ENCODE measurements at regions not wholly inside any gene's neighbourhood (a gene's known extent, or its start where the extent isn't known, plus 50 kb on each side); places are given as distances from the start of the nearest gene placed in this dataset.

GRCh38 chr5:104699438-104699837 is 1136.8 kb upstream of the NUDT12 start:
- ATAC-seq: no peak
- 78% methylated on average over 2 of the region's 2 CpGs for WGBS

DNA sequence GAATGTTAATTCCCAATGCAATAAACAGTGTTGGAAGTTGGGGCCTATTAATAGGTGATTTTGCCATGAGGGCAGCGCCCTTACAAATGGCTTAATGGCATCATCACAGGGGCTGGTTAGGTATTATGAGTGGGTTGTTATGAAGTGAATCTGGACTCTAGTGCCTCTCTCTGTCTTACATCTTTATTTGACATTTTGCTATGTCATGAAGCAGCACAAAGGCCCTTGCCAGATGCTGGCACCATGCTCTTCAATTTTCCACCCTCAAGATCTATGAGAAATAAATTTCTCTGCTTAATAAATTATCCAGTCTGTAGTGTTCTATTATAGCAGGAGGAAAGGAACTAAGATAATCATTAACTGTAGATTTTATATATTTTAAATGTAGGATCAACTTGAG is 1098.7 kb upstream of the NUDT12 start:
- ATAC-seq: no peak
- intact Hi-C loops (cut with DNase I): no loop called here
- Histone ChIP-seq H3K4me3 (ENCODE audit: low read length) (no peak overlapping the region), H3K4me1 (ENCODE audit: control insufficient read depth, insufficient read depth, low read length) (no peaks in the 10 kb centered on the region), H3K27me3 (ENCODE audit: control insufficient read depth, insufficient read depth) (no peaks in the 10 kb centered on the region), H3K9me3 (ENCODE audit: control insufficient read depth, low read length) (no peaks in the 10 kb centered on the region), H3K27ac (ENCODE audit: low read length) (no peak overlapping the region)
- WGBS: 68% methylated on average over 1 of the region's 1 CpG
- no peak for DNase-seq

More at GRCh38 chr5:104699438-104699837, 1136.8 kb upstream of the NUDT12 start:
- H3K4me1 ChIP-seq (ENCODE audit: control insufficient read depth, insufficient read depth, low read length): no peaks in the 10 kb centered on the region
- no peak overlapping the region for H3K4me3 ChIP-seq (ENCODE audit: low read length)
- peaks cover 2% of the 10 kb centered on the region for H3K9me3 ChIP-seq (ENCODE audit: control insufficient read depth, low read length)
- no peaks in the 10 kb centered on the region for H3K27me3 ChIP-seq (ENCODE audit: control insufficient read depth, insufficient read depth)
- intact Hi-C loops (cut with DNase I): no loop called here
- no peak for DNase-seq
- H3K27ac ChIP-seq (ENCODE audit: low read length): no peak overlapping the region

- intact Hi-C loops (cut with DNase I): no loop called here
- ATAC-seq (no peak), DNase-seq (no peak)
- H3K9me3 ChIP-seq (ENCODE audit: control insufficient read depth, low read length): no peaks in the 10 kb centered on the region
- H3K27ac ChIP-seq (ENCODE audit: low read length): no peak overlapping the region
- WGBS: 86% methylated on average over 1 of the region's 1 CpG
- no peak overlapping the region for H3K4me3 ChIP-seq (ENCODE audit: low read length)
- no peaks in the 10 kb centered on the region for H3K4me1 ChIP-seq (ENCODE audit: control insufficient read depth, insufficient read depth, low read length)
- no peaks in the 10 kb centered on the region for H3K27me3 ChIP-seq (ENCODE audit: control insufficient read depth, insufficient read depth)
These were observed 1096.9 kb upstream of the NUDT12 start for GRCh38 chr5:104659497-104659896.

DNA sequence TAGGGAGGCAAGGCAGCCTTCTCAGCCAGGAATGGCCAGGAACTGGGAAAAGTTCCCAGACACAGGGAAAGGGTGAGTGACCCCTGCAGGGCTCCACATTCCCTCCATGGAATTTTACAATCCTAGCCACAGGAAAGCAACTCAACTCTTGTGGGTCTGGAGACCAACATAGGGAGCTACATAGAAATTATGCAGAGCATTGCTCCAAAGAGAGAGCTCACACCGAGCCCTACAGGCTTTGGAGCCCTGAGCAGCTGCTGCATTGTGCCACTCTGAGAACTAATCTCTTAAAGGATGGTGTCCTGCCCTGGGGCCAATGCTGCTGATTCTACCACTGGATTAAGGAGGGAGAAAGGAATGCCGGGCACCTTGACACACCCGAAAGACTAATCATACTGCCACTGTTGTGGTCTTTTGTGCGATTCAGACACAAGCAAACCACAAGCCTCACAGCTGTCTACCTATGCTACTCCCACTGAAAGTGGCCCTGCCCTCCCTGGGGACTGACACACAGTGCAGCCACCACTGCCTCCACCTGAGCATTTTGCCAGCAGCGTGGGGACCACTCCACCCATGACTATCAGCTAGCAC is 1089.8 kb upstream of the NUDT12 start:
- WGBS: 86% methylated on average over 5 of the region's 5 CpGs
- no peaks in the 10 kb centered on the region for H3K4me1 ChIP-seq (ENCODE audit: control insufficient read depth, insufficient read depth, low read length)
- H3K4me3 ChIP-seq (ENCODE audit: low read length): no peak overlapping the region
- ATAC-seq: no peak
- peak in 2 of 3 donors; percentile 29 to 31 for DNase-seq
- no peaks in the 10 kb centered on the region for H3K27me3 ChIP-seq (ENCODE audit: control insufficient read depth, insufficient read depth)
- H3K9me3 ChIP-seq (ENCODE audit: control insufficient read depth, low read length): no peaks in the 10 kb centered on the region
- intact Hi-C loops (cut with DNase I): no loop called here
- H3K27ac ChIP-seq (ENCODE audit: low read length): no peak overlapping the region

DNA sequence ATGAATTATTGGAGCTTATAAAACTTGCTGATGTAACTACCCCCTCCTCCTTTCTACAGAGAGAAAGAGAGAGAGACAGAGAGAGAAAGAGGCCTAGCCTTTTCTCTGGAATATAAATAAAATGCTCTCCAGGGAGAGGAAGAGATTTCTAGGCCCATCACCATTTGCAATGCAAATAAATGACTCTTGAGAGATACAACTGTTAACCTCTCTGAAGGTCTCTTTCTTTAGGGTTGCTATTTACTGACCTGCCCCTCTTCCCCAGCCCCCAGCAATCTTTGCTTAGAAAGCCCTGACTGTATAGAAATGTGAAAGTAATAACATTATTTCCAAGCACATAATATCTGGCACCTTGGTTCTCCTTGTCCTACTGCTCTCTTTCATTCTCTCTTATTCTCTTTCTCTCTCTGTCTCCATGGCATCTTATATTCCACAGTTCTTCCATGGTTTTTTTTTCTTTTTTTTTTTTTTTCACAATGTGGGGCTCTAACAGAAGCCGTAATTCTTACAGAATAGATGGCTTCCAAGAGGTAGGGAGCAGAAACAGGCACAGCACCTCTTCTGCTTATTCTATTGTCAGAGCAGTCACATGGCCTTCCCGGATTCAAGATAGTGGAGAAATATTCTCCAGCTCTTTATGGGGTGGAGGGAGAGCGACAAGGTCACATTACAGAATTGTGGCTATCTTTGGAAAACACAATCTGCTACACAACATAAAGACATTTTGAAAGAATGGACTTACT is 1087.9 kb upstream of the NUDT12 start:
- no peaks in the 10 kb centered on the region for H3K9me3 ChIP-seq (ENCODE audit: control insufficient read depth, low read length)
- intact Hi-C loops (cut with DNase I): no loop called here
- ATAC-seq (no peak), DNase-seq (no peak)
- 51% methylated on average over 3 of the region's 3 CpGs for WGBS
- no peak overlapping the region for H3K4me3 ChIP-seq (ENCODE audit: low read length)
- no peak overlapping the region for H3K27ac ChIP-seq (ENCODE audit: low read length)
- H3K4me1 ChIP-seq (ENCODE audit: control insufficient read depth, insufficient read depth, low read length): no peaks in the 10 kb centered on the region
- H3K27me3 ChIP-seq (ENCODE audit: control insufficient read depth, insufficient read depth): no peaks in the 10 kb centered on the region

DNA sequence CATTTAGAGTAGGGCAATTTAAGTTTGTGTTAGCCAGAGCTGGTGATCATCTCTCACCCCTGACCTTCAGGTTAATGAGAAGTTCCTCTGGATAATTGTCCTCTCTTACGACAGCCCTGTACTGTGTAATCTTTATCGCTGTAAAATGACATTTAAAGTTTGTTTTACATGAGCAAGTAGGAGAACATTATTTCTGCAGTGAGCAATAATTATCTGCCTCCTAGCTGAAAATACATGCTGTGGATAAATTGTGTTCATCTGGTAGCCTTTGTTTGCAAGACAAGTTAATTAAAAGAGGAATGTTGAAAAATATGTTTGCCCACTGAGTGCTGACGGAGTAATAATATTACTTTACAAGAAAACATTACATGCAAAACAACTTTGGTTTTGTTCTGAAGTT is 1083.8 kb upstream of the NUDT12 start:
- H3K27ac ChIP-seq (ENCODE audit: low read length): no peak overlapping the region
- H3K4me1 ChIP-seq (ENCODE audit: control insufficient read depth, insufficient read depth, low read length): no peaks in the 10 kb centered on the region
- ATAC-seq: no peak
- H3K4me3 ChIP-seq (ENCODE audit: low read length): no peak overlapping the region
- H3K27me3 ChIP-seq (ENCODE audit: control insufficient read depth, insufficient read depth): no peaks in the 10 kb centered on the region
- H3K9me3 ChIP-seq (ENCODE audit: control insufficient read depth, low read length): no peaks in the 10 kb centered on the region
- DNase-seq: no peak
- intact Hi-C loops (cut with DNase I): no loop called here
- WGBS: 65% methylated on average over 3 of the region's 3 CpGs

GRCh38 chr5:104643320-104643719 is 1080.7 kb upstream of the NUDT12 start:
- Histone ChIP-seq H3K4me1 (ENCODE audit: control insufficient read depth, insufficient read depth, low read length) (no peaks in the 10 kb centered on the region), H3K27ac (ENCODE audit: low read length) (no peak overlapping the region), H3K9me3 (ENCODE audit: control insufficient read depth, low read length) (no peaks in the 10 kb centered on the region), H3K27me3 (ENCODE audit: control insufficient read depth, insufficient read depth) (no peaks in the 10 kb centered on the region), H3K4me3 (ENCODE audit: low read length) (no peak overlapping the region)
- ATAC-seq (no peak), DNase-seq (no peak)
- 45% methylated on average over 3 of the region's 3 CpGs for WGBS
- intact Hi-C loops (cut with DNase I): no loop called here

GRCh38 chr5:104635227-104635626 is 1072.6 kb upstream of the NUDT12 start:
- intact Hi-C loops (cut with DNase I): no loop called here
- WGBS: 64% methylated on average over 3 of the region's 3 CpGs
- H3K9me3 ChIP-seq (ENCODE audit: control insufficient read depth, low read length): no peaks in the 10 kb centered on the region
- no peak overlapping the region for H3K4me3 ChIP-seq (ENCODE audit: low read length)
- no peak for DNase-seq
- ATAC-seq: no peak
- H3K27me3 ChIP-seq (ENCODE audit: control insufficient read depth, insufficient read depth): no peaks in the 10 kb centered on the region
- no peak overlapping the region for H3K27ac ChIP-seq (ENCODE audit: low read length)
- H3K4me1 ChIP-seq (ENCODE audit: control insufficient read depth, insufficient read depth, low read length): no peaks in the 10 kb centered on the region

DNA sequence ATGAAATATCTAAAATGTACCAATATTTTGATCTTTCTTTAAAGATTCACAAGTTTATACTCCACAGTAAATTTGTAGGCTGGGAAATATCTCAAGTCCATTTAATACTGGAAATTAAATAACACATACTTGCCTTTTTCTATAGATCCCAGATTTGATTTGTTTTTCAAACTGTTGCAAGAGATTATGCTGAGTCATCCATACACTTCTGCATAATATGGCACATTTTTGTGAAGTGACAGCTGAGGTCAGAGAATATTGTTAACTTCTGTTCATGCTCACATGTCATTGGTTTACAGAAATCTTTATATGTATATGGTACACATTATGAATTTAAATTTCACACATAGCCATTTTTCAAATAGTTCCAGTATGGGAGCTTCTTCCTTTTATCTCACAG is 1066.3 kb upstream of the NUDT12 start:
- ATAC-seq (no peak), DNase-seq (no peak)
- no peaks in the 10 kb centered on the region for H3K4me1 ChIP-seq (ENCODE audit: control insufficient read depth, insufficient read depth, low read length)
- no peaks in the 10 kb centered on the region for H3K9me3 ChIP-seq (ENCODE audit: control insufficient read depth, low read length)
- intact Hi-C loops (cut with DNase I): no loop called here
- H3K4me3 ChIP-seq (ENCODE audit: low read length): no peak overlapping the region
- no peak overlapping the region for H3K27ac ChIP-seq (ENCODE audit: low read length)
- no peaks in the 10 kb centered on the region for H3K27me3 ChIP-seq (ENCODE audit: control insufficient read depth, insufficient read depth)

DNA sequence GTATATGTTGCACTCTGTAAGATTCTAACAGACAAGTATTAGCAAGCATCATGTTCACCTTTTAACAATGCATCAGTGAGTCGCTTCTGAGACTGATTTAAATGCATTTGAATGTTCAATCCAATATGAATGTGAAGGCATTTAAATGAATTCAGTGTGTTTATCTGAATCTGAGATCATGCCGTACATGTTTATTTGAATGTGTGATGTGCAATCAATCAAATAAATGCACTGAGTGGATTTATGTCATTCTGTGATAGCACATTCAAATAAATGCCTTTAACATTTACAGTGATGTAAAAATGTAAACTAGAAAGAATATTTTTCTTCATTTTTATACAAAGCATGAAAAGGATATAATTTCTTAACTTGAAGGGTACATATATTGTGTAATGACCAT is 1063.5 kb upstream of the NUDT12 start:
- ATAC-seq (no peak), DNase-seq (no peak)
- intact Hi-C loops (cut with DNase I): no loop called here
- H3K4me3 ChIP-seq (ENCODE audit: low read length): no peak overlapping the region
- 77% methylated on average over 2 of the region's 2 CpGs for WGBS
- no peaks in the 10 kb centered on the region for H3K4me1 ChIP-seq (ENCODE audit: control insufficient read depth, insufficient read depth, low read length)
- no peak overlapping the region for H3K27ac ChIP-seq (ENCODE audit: low read length)
- H3K9me3 ChIP-seq (ENCODE audit: control insufficient read depth, low read length): no peaks in the 10 kb centered on the region
- H3K27me3 ChIP-seq (ENCODE audit: control insufficient read depth, insufficient read depth): no peaks in the 10 kb centered on the region

- Histone ChIP-seq H3K4me1 (ENCODE audit: control insufficient read depth, insufficient read depth, low read length) (no peaks in the 10 kb centered on the region), H3K4me3 (ENCODE audit: low read length) (no peak overlapping the region), H3K27me3 (ENCODE audit: control insufficient read depth, insufficient read depth) (no peaks in the 10 kb centered on the region), H3K9me3 (ENCODE audit: control insufficient read depth, low read length) (no peaks in the 10 kb centered on the region), H3K27ac (ENCODE audit: low read length) (no peak overlapping the region)
- intact Hi-C loops (cut with DNase I): no loop called here
- no peak for DNase-seq
- ATAC-seq: no peak
- WGBS: 80% methylated on average over 6 of the region's 6 CpGs
These were observed 1049.4 kb upstream of the NUDT12 start for GRCh38 chr5:104612005-104612404.

Data from right cardiac atrium (tissue), 5 donors.